NCI-H1417 (cell line): ENCODE measurements at regions not wholly inside any gene's neighbourhood (a gene's known extent, or its start where the extent isn't known, plus 50 kb on each side); places are given as distances from the start of the nearest gene placed in this dataset.
"Not testable (repeated sequence)": the region's sequence is repeated elsewhere in the genome, so short reads cannot be mapped to it uniquely, and the experiment has no call there.

Source experiments
- DNase-seq, 3 experiments: peaks; one replicate each; lab custom pipeline; 2025; lab: John Stamatoyannopoulos, UW

- not testable (repeated sequence) for DNase-seq
These were observed 151.8 kb upstream of the DGKB start for GRCh38 chr7:15054304-15054703.

GRCh38 chr7:15049157-15049556, 146.6 kb upstream of the DGKB start:
- DNase-seq, result no peak

- DNase-seq, result no peak
These were observed 144.3 kb upstream of the DGKB start for GRCh38 chr7:15046861-15047260.

- DNase-seq, result peak in 1 of 3 experiments; percentile 5
These were observed 141.4 kb upstream of the DGKB start for GRCh38 chr7:15043931-15044330.

GRCh38 chr7:15042285-15043065, 139.9 kb upstream of the DGKB start:
- no peak for DNase-seq

- no peak for DNase-seq
These were observed 138.7 kb upstream of the DGKB start for GRCh38 chr7:15041226-15041625.

- no peak for DNase-seq
These were observed 133.3 kb upstream of the DGKB start for GRCh38 chr7:15035814-15036213.

- DNase-seq, result no peak
These were observed 130.5 kb upstream of the DGKB start for GRCh38 chr7:15033039-15033438.

GRCh38 chr7:15018981-15019380, 116.4 kb upstream of the DGKB start:
- no peak for DNase-seq

GRCh38 chr7:15016766-15017165, 114.2 kb upstream of the DGKB start:
- peak in 1 of 3 experiments; percentile 31 for DNase-seq

- no peak for DNase-seq
These were observed 113.7 kb upstream of the DGKB start for GRCh38 chr7:15016315-15016667.

- DNase-seq, result peak; percentile 84 to 97 (median 90)
These were observed 113.2 kb upstream of the DGKB start for GRCh38 chr7:15015545-15016314.

- no peak for DNase-seq
These were observed 109.6 kb upstream of the DGKB start for GRCh38 chr7:15012135-15012534.

GRCh38 chr7:15011289-15011688, 108.7 kb upstream of the DGKB start:
- DNase-seq, result no peak

GRCh38 chr7:15007507-15007906, 105.0 kb upstream of the DGKB start:
- DNase-seq, result no peak

GRCh38 chr7:15005672-15006071, 103.1 kb upstream of the DGKB start:
- DNase-seq, result no peak

GRCh38 chr7:15000157-15000556, 97.6 kb upstream of the DGKB start:
- DNase-seq, result no peak

GRCh38 chr7:14999331-14999730, 96.8 kb upstream of the DGKB start:
- DNase-seq, result no peak

- no peak for DNase-seq
These were observed 93.2 kb upstream of the DGKB start for GRCh38 chr7:14995774-14996173.

GRCh38 chr7:14988941-14989340, 86.4 kb upstream of the DGKB start:
- peak in 1 of 3 experiments; percentile 1 for DNase-seq

- DNase-seq, result no peak
These were observed 76.1 kb upstream of the DGKB start for GRCh38 chr7:14978687-14979086.

- DNase-seq, result peak in 1 of 3 experiments; percentile 43
These were observed 72.1 kb upstream of the DGKB start for GRCh38 chr7:14974688-14975087.

GRCh38 chr7:14973712-14974428, 71.3 kb upstream of the DGKB start:
- no peak for DNase-seq
